Endothelial cell of umbilical vein (primary cell): ENCODE measurements at regions not wholly inside any gene's neighbourhood (a gene's known extent, or its start where the extent isn't known, plus 50 kb on each side); places are given as distances from the start of the nearest gene placed in this dataset.

Source experiments
- BruUV-seq: library from RNA; stranded (reverse); fragments of 400-500 nt; replicated peaks from 2 replicates; lab custom pipeline; 2021; lab: Mats Ljungman, UMichigan
- CTCF ChIA-PET: fragments of 300-600, 350-600 bp; sonication (Branson Sonifier 250); formaldehyde crosslinking; loops from one replicate; lab custom pipeline; 2021; ENCODE audit warnings: antibody characterized with exemption, inconsistent platforms; lab: Charles Lee
- POLR2A ChIA-PET: fragments of 300-600, 350-600 bp; sonication (Branson Sonifier 250); formaldehyde crosslinking; loops from one replicate; lab custom pipeline; 2021; ENCODE audit warnings: antibody characterized with exemption, inconsistent platforms; lab: Charles Lee
- DNase-seq: peaks from one replicate; pipeline ENCODE4 v3.0.0-alpha.2; 2011; ENCODE audit warnings: low read depth, low spot score
- FAIRE-seq: peaks from 2 replicates; lab custom pipeline; 2011; peaks lifted over from hg19 to GRCh38; lab: Jason Lieb, UNC
- H2AFZ ChIP-seq: 2 replicates; pipeline ENCODE4 v1.6.0; 2012; ENCODE audit warnings: low read depth, low read length, control low read depth, inconsistent platforms
- H3K27ac ChIP-seq: 2 replicates; pipeline ENCODE4 v1.5.1; 2011; ENCODE audit warnings: low read depth, mild to moderate bottlenecking, control low read depth, low read length, moderate library complexity; ENCODE audit not compliant: insufficient read depth
- H3K27me3 ChIP-seq, 2 experiments: 2 replicates each; pipeline versions ENCODE4 v1.6.0 to v1.6.1; 2011; ENCODE audit warnings: low read length in 2 of 2, mixed read lengths in 1 of 2; ENCODE audit not compliant: control insufficient read depth in 2 of 2, insufficient read depth in 2 of 2
- H3K36me3 ChIP-seq, 2 experiments: 2 replicates in 1 of 2; 3 replicates in 1 of 2; pipeline ENCODE4 v1.5.1; 2011; ENCODE audit warnings: low read length in 2 of 2, mild to moderate bottlenecking in 1 of 2, moderate library complexity in 1 of 2; ENCODE audit not compliant: control insufficient read depth in 2 of 2, insufficient read depth in 2 of 2; ENCODE audit errors: extremely low read depth in 1 of 2
- H3K4me1 ChIP-seq: 3 replicates; pipeline ENCODE4 v1.5.1; 2011; ENCODE audit warnings: mild to moderate bottlenecking, low read length; ENCODE audit not compliant: control insufficient read depth, insufficient read depth; ENCODE audit errors: extremely low read depth
- H3K4me2 ChIP-seq: 2 replicates; pipeline ENCODE4 v1.6.1; 2011; ENCODE audit warnings: low read length, control low read depth, mixed read lengths; ENCODE audit not compliant: insufficient read depth
- H3K4me3 ChIP-seq, 3 experiments: fragments of 200-600 bp in 1 of 3; sonication (generic), shearing (Covaris generic) in 1 of 3; replicated peaks in 1 of 3; 2 replicates each; pipeline ENCODE4 v1.5.1; 2011 to 2016; ENCODE audit warnings: control low read depth in 3 of 3, low read length in 3 of 3, mild to moderate bottlenecking in 2 of 3, inconsistent platforms in 1 of 3, low read depth in 1 of 3, moderate library complexity in 1 of 3; ENCODE audit not compliant: insufficient read depth in 1 of 3
- H3K79me2 ChIP-seq: 2 replicates; pipeline ENCODE4 v1.6.0; 2012; ENCODE audit warnings: low read length, inconsistent platforms; ENCODE audit not compliant: control insufficient read depth, insufficient read depth
- H3K9ac ChIP-seq: replicated peaks from 2 replicates; pipeline ENCODE3; 2011; ENCODE audit warnings: low read length, control low read depth; ENCODE audit not compliant: insufficient read depth; ENCODE audit errors: extremely low read depth
- H3K9me1 ChIP-seq: replicated peaks from 3 replicates; pipeline ENCODE4 v1.6.0; 2011; ENCODE audit warnings: mild to moderate bottlenecking, low read length; ENCODE audit not compliant: control insufficient read depth, insufficient read depth; ENCODE audit errors: extremely low read depth
- H3K9me3 ChIP-seq: replicated peaks from 2 replicates; pipeline ENCODE4 v1.5.1; 2012; ENCODE audit warnings: low read length, inconsistent platforms; ENCODE audit not compliant: control insufficient read depth, insufficient read depth
- H4K20me1 ChIP-seq: replicated peaks from 2 replicates; pipeline ENCODE3; 2011; ENCODE audit warnings: mild to moderate bottlenecking, low read length; ENCODE audit not compliant: control insufficient read depth, insufficient read depth; ENCODE audit errors: extremely low read depth
- CTCF ChIP-seq, 2 donors: IDR thresholded peaks; 1 replicate in 1 of 2; 2 replicates in 1 of 2; pipeline ENCODE4 v1.5.1; 2011; ENCODE audit warnings: low read length in 2 of 2, mild to moderate bottlenecking in 2 of 2, moderate library complexity in 2 of 2, control low read depth in 1 of 2, inconsistent platforms in 1 of 2, low read depth in 1 of 2; ENCODE audit not compliant: insufficient read depth in 1 of 2; ENCODE audit errors: extremely low read depth in 1 of 2
- EZH2 ChIP-seq: IDR thresholded peaks from 2 replicates; pipeline ENCODE4 v1.6.1; 2012; ENCODE audit warnings: borderline replicate concordance, low read depth, mild to moderate bottlenecking, moderate library complexity, low read length, inconsistent platforms; ENCODE audit not compliant: severe bottlenecking
- FOS ChIP-seq: IDR thresholded peaks from 2 replicates; pipeline ENCODE4 v1.6.1; 2011; ENCODE audit warnings: mild to moderate bottlenecking, low read length, moderate library complexity, borderline replicate concordance; ENCODE audit not compliant: insufficient read depth
- GATA2 ChIP-seq: IDR thresholded peaks from 2 replicates; pipeline ENCODE4 v1.7.0; 2011; ENCODE audit warnings: low read depth, mild to moderate bottlenecking, moderate library complexity, mixed read lengths, low read length; ENCODE audit not compliant: insufficient read length, insufficient read depth
- JUN ChIP-seq: IDR thresholded peaks from 2 replicates; pipeline ENCODE4 v1.6.1; 2011; ENCODE audit warnings: borderline replicate concordance, low read depth; ENCODE audit not compliant: insufficient read length, insufficient read depth
- MAX ChIP-seq: IDR thresholded peaks from 2 replicates; pipeline ENCODE4 v1.6.1; 2011; ENCODE audit not compliant: insufficient read depth, insufficient read length
- MYC ChIP-seq: IDR thresholded peaks from one replicate; pipeline ENCODE4 v1.6.1; 2011; ENCODE audit warnings: mild to moderate bottlenecking, low read depth, low read length
- POLR2A ChIP-seq: IDR thresholded peaks from 2 replicates; pipeline ENCODE4 v1.6.1; 2012; ENCODE audit warnings: low read depth, mild to moderate bottlenecking, control low read depth, low read length
- POLR2AphosphoS5 ChIP-seq: IDR thresholded peaks from 2 replicates; pipeline ENCODE4 v1.6.1; 2012; ENCODE audit warnings: low read depth, mild to moderate bottlenecking, control low read depth, low read length, moderate library complexity; ENCODE audit not compliant: insufficient read depth
- dilution Hi-C: fragments of 300-500 bp; cut with MboI; formaldehyde crosslinking; loops from one replicate; pipeline ENCODE4 v1.15.0; 2019; ENCODE audit warnings: low sequenced_read_pairs; ENCODE audit not compliant: extremely low pct_ligation_motif_present
- intact Hi-C: fragments of 100-400 bp; cut with micrococcal nuclease; formaldehyde crosslinking; loops from one replicate; pipeline ENCODE4 v1.10.0; 2022

- Histone ChIP-seq H3K27me3 (no peaks in the 10 kb centered on the region), H3K4me1 (no peaks in the 10 kb centered on the region), H3K27ac (no peak overlapping the region), H3K4me3 (no peak overlapping the region), H3K9me1 (no peaks in the 10 kb centered on the region), H3K36me3 (no peaks in the 10 kb centered on the region), H2AFZ (no peak overlapping the region), H3K9me3 (no peaks in the 10 kb centered on the region), H4K20me1 (no peaks in the 10 kb centered on the region), H3K9ac (no peak overlapping the region), H3K79me2 (no peaks in the 10 kb centered on the region), H3K4me2 (no peak overlapping the region)
- no TSS peak for BruUV-seq
- DNase-seq: no peak
- intact Hi-C loops (no loop called here), dilution Hi-C loops (no loop called here)
- TF ChIP-seq MAX (no peak), GATA2 (no peak), JUN (no peak), POLR2A (no peak), CTCF (IDR thresholded peaks at IDR 0.05; ENCODE audit: extremely low read depth in 1 of 2, insufficient read depth in 1 of 2, low read depth in 1 of 2, low read length in 2 of 2) (no peak), MYC (no peak), FOS (no peak), EZH2 (no peak), POLR2AphosphoS5 (no peak)
- no peak for FAIRE-seq
- ChIA-PET CTCF (no interaction called here), POLR2A (no interaction called here)
Measured at GRCh38 chr1:177466286-177466685, 295.5 kb downstream of the BRINP2 start.
